ENCODE measurements at regions not wholly inside any gene's neighbourhood (a gene's known extent, or its start where the extent isn't known, plus 50 kb on each side); places are given as distances from the start of the nearest gene placed in this dataset.

- DNase-seq (ENCODE audit: low spot score) (no peak), ATAC-seq (ENCODE audit: insufficient number of reproducible peaks, low FRiP score, low read depth) (no peak)
- Histone ChIP-seq H3K9me3 (no peaks in the 10 kb centered on the region), H3K36me3 (no peaks in the 10 kb centered on the region), H3K27me3 (replicated peaks; ENCODE audit: insufficient read depth) (no peaks in the 10 kb centered on the region), H3K27ac (peak overlapping the region; percentile 3 to 39), H3K4me1 (ENCODE audit: control insufficient read depth in 1 of 2, low read depth in 2 of 2) (peaks cover 0 to 26% of the 10 kb centered on the region in 2 donors), H3K4me3 (no peak overlapping the region)
- no peak for TF ChIP-seq CTCF (IDR thresholded peaks at IDR 0.05)
These were observed 80.2 kb downstream of the FAM50B start for GRCh38 chr6:3929281-3929798.

DNA sequence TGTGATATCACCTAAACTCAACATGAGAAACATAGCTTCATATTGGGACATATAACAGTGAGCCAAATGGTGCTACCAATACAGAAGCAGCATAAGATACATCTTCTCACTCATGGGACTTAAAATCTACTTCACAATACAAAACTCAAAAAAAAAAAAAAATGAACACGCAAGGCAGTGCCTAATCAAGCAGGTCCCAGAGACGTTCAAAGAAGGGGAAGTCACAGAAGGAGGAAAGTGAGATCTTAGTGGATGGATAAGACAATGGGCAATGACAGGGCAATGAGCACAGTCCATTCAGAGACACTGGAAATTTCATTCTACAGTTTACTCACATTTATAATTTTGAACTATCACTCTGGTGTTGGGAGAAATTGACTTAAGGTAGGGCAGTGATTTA lies 88.3 kb downstream of the FAM50B start:
- Histone ChIP-seq H3K4me1 (ENCODE audit: control insufficient read depth in 1 of 2, low read depth in 2 of 2) (peaks cover 0 to 9% of the 10 kb centered on the region in 2 donors), H3K27ac (no peak overlapping the region), H3K36me3 (no peaks in the 10 kb centered on the region), H3K27me3 (replicated peaks; ENCODE audit: insufficient read depth) (no peaks in the 10 kb centered on the region), H3K9me3 (no peaks in the 10 kb centered on the region), H3K4me3 (no peak overlapping the region)
- TF ChIP-seq CTCF (IDR thresholded peaks at IDR 0.05): no peak
- ATAC-seq (ENCODE audit: insufficient number of reproducible peaks, low FRiP score, low read depth) (no peak), DNase-seq (ENCODE audit: low spot score) (no peak)

- no peak for DNase-seq (ENCODE audit: low spot score)
- no peak for TF ChIP-seq CTCF (IDR thresholded peaks at IDR 0.05)
- ATAC-seq (ENCODE audit: insufficient number of reproducible peaks, low FRiP score, low read depth): no peak
These were observed 89.7 kb downstream of the FAM50B start for GRCh38 chr6:3938715-3939367.

GRCh38 chr6:3939368-3939958 lies 90.3 kb downstream of the FAM50B start:
- no peak overlapping the region for H3K4me3 ChIP-seq
- no peak overlapping the region for H3K27ac ChIP-seq
- H3K4me1 ChIP-seq (ENCODE audit: control insufficient read depth in 1 of 2, low read depth in 2 of 2): no peaks in the 10 kb centered on the region
- no peak for ATAC-seq (ENCODE audit: insufficient number of reproducible peaks, low FRiP score, low read depth)
- no peak for DNase-seq (ENCODE audit: low spot score)
- H3K36me3 ChIP-seq: no peaks in the 10 kb centered on the region
- TF ChIP-seq CTCF (IDR thresholded peaks at IDR 0.05): no peak
- H3K27me3 ChIP-seq (replicated peaks; ENCODE audit: insufficient read depth): no peaks in the 10 kb centered on the region
- no peaks in the 10 kb centered on the region for H3K9me3 ChIP-seq

More at GRCh38 chr6:3938715-3939367, 89.7 kb downstream of the FAM50B start:
- no peaks in the 10 kb centered on the region for H3K4me1 ChIP-seq (ENCODE audit: control insufficient read depth in 1 of 2, low read depth in 2 of 2)
- no peak overlapping the region for H3K4me3 ChIP-seq
- no peaks in the 10 kb centered on the region for H3K27me3 ChIP-seq (replicated peaks; ENCODE audit: insufficient read depth)
- no peak overlapping the region for H3K27ac ChIP-seq
- no peaks in the 10 kb centered on the region for H3K9me3 ChIP-seq
- H3K36me3 ChIP-seq: no peaks in the 10 kb centered on the region

GRCh38 chr6:3939964-3940363 lies 90.8 kb downstream of the FAM50B start:
- Histone ChIP-seq H3K4me1 (ENCODE audit: control insufficient read depth in 1 of 2, low read depth in 2 of 2) (peaks cover 0 to 1% of the 10 kb centered on the region in 2 donors), H3K4me3 (no peak overlapping the region), H3K36me3 (no peaks in the 10 kb centered on the region), H3K9me3 (no peaks in the 10 kb centered on the region), H3K27me3 (replicated peaks; ENCODE audit: insufficient read depth) (no peaks in the 10 kb centered on the region), H3K27ac (no peak overlapping the region)
- no peak for TF ChIP-seq CTCF (IDR thresholded peaks at IDR 0.05)
- no peak for ATAC-seq (ENCODE audit: insufficient number of reproducible peaks, low FRiP score, low read depth)
- DNase-seq (ENCODE audit: low spot score): no peak
